NCI-H2107 treated with DMSO at 0.1 percent for 48 hours (cell line): ENCODE measurements at regions not wholly inside any gene's neighbourhood (a gene's known extent, or its start where the extent isn't known, plus 50 kb on each side); places are given as distances from the start of the nearest gene placed in this dataset.
"Not testable (repeated sequence)": the region's sequence is repeated elsewhere in the genome, so short reads cannot be mapped to it uniquely, and the experiment has no call there.

Experiments
- DNase-seq: peaks from one replicate; lab custom pipeline; 2025; ENCODE audit not compliant: unreplicated experiment; lab: John Stamatoyannopoulos, UW

GRCh38 chr2:173711816-173712215 lies 253.4 kb downstream of the SP3 start:
- no peak for DNase-seq

- DNase-seq = no peak
These were observed 251.1 kb downstream of the SP3 start for GRCh38 chr2:173713904-173714555.

GRCh38 chr2:173715441-173715840 lies 249.7 kb downstream of the SP3 start:
- no peak for DNase-seq

GRCh38 chr2:173716458-173717052 lies 248.6 kb downstream of the SP3 start:
- no peak for DNase-seq

GRCh38 chr2:173719471-173719870 lies 245.7 kb downstream of the SP3 start:
- no peak for DNase-seq

GRCh38 chr2:173720306-173720705 lies 244.9 kb downstream of the SP3 start:
- DNase-seq = no peak

- DNase-seq = no peak
These were observed 230.4 kb downstream of the SP3 start for GRCh38 chr2:173734797-173735196.

GRCh38 chr2:173737954-173738575 lies 227.1 kb downstream of the SP3 start:
- not testable (repeated sequence) for DNase-seq

GRCh38 chr2:173739006-173739405 lies 226.2 kb downstream of the SP3 start:
- no peak for DNase-seq

- DNase-seq = no peak
These were observed 224.5 kb downstream of the SP3 start for GRCh38 chr2:173740639-173741038.

- peak; percentile 8 for DNase-seq
These were observed 223.4 kb downstream of the SP3 start for GRCh38 chr2:173741759-173742158.

- DNase-seq = no peak
These were observed 218.1 kb downstream of the SP3 start for GRCh38 chr2:173747035-173747434.

- DNase-seq = no peak
These were observed 215.9 kb downstream of the SP3 start for GRCh38 chr2:173749315-173749714.

- DNase-seq = peak; percentile 8
These were observed 214.8 kb downstream of the SP3 start for GRCh38 chr2:173750353-173750801.

- no peak for DNase-seq
These were observed 214.3 kb downstream of the SP3 start for GRCh38 chr2:173750831-173751230.

- no peak for DNase-seq
These were observed 213.8 kb downstream of the SP3 start for GRCh38 chr2:173751245-173751975.

- DNase-seq = no peak
These were observed 213.0 kb downstream of the SP3 start for GRCh38 chr2:173752152-173752551.

GRCh38 chr2:173753441-173753840 lies 211.7 kb downstream of the SP3 start:
- no peak for DNase-seq

- DNase-seq = no peak
These were observed 211.0 kb downstream of the SP3 start for GRCh38 chr2:173754165-173754564.

GRCh38 chr2:173754837-173755236 lies 210.3 kb downstream of the SP3 start:
- no peak for DNase-seq

- DNase-seq = peak; percentile 35
These were observed 209.4 kb downstream of the SP3 start for GRCh38 chr2:173755798-173756197.

- no peak for DNase-seq
These were observed 205.2 kb downstream of the SP3 start for GRCh38 chr2:173759959-173760358.
